Occipital lobe (tissue), 1 donor: ENCODE measurements at regions not wholly inside any gene's neighbourhood (a gene's known extent, or its start where the extent isn't known, plus 50 kb on each side); places are given as distances from the start of the nearest gene placed in this dataset.
"Not testable (repeated sequence)": the region's sequence is repeated elsewhere in the genome, so short reads cannot be mapped to it uniquely, and the experiment has no call there.

ENCODE experiments used
- DNase-seq: peaks from one replicate; lab custom pipeline; 2025; lab: John Stamatoyannopoulos, UW

DNA sequence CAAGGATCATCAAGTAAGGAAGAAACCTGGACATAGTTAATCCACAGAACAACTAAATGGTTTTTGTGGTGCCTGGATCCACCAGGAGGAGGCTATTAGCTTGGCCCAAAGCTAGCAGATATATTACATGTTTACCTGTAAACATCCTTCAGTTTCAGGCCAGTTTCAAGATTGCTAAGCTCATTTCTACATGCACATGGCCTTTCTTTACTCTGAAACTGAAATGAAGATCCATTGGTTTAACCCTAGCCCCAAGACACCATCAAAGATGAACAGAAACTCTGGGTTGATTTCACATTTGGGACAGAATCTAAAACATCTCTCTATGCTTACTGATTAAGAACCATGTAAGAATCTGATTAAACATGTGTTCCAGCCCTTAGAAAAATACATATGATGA lies 611.8 kb downstream of the TLE1 start:
- DNase-seq = no peak

DNA sequence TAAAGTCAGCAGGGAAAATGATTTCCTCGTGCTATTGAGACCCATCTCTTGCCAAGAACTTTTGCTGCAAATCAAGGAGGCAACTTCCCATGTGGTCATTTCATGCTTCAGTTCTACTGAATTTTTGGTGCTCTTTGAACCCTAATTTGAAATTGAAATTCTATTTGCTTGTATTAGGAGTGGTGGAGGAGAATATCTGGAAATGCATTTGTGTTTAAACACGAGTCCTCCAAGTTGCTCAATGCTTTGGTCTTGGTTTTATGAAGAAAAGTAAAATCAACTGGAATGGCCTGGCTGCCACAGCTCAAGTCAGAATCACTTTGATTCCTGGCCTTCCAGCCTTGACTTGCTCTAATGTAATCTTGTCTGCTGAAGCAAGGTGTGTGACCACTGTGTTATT lies 613.2 kb downstream of the TLE1 start:
- DNase-seq = no peak

DNA sequence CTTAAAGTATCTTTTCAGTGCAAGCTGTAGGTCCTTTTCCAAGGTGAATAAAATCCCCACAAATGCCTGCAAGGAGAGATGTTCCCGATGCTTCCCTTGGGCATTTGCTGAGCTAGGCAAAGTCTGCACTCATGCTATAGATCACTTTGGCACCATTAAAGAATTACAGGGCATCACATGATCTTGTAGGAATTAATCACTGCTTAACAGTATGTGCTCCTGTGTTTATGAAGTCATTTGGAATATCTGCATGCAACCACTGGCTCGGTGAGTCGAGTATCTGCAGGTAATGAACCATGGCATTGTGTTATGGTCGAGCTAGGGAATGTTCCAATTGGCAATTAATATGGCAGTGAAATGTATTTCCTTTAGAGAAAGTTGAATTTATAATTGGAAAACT lies 615.1 kb downstream of the TLE1 start:
- DNase-seq = no peak

DNA sequence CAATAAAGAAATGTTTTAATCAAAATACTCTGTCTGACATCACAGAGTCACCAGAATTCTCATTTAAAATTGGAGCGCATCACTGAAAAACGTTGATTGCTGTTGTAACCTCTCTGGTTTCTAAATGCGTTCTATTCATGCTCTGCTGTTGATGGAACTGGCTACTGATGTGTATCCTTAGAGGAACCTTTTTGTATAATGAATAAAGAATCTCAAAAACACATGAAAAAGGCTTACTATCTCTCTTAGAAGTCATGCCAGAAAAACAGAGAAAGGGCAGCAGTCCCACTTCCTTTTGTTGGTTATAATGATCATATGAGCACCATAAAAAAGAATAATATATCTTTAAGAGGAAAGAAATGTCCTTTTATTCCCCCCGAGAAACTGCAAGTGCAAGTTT lies 615.5 kb downstream of the TLE1 start:
- no peak for DNase-seq

GRCh38 chr9:81072758-81073157 lies 616.6 kb downstream of the TLE1 start:
- DNase-seq = no peak

DNA sequence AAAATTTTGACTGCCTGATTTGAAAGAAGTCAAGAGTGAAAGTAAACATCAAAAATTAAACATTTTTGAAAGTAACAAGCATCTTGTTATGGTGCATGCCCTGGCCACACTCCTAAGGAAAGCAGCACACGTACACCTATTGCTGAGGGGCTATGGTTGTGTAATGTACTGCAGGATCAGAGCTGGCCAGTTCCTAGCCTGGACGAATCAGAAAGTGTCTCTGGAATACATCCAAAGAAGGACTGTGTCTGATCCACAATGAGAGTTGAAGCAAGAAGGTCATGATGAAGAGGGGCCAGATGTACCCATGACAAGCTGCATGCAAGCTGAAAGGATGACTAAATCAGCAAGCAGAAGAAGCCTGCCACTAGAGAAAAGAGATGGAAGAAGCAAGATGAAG lies 618.2 kb downstream of the TLE1 start:
- DNase-seq = no peak

DNA sequence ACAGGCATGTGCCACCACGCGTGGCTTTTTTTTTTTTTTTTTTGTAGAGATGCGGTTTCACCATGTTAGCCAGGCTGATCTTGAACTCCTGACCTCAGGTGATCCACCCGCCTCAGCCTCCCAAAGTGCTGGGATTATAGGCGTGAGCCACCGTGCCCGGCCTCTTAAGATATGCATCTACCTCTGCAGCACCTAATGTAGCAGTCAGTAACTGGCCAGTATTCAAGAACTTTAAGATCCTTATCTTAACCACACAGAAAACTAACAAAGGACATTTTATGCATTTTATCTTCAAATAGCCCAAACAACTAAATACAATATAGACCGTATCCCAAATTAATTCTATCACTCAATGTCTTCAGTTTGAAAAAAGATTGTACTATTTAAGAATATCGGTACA lies 618.7 kb downstream of the TLE1 start:
- DNase-seq = no peak

GRCh38 chr9:81069923-81070322 lies 619.4 kb downstream of the TLE1 start:
- DNase-seq = no peak

GRCh38 chr9:81069038-81069795 lies 620.1 kb downstream of the TLE1 start:
- no peak for DNase-seq

DNA sequence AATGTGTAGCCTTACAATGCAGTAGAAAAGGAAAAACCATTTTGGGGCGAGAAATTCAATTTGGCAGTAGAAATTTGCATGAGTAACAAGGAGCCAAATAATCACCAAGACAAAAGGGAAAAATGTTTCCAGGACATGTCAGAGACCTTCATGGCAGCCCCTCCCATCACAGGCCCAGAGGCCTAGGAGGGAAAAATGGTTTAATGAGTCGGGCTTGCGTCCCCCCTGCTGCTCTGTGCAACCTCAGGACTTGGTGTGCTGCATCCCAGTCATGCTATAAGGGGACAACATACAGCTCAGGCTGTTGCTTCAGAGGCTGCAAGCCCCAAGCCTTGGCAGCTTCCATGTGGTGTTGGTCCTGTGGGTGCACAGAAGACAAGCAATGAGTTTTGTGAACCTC lies 626.4 kb downstream of the TLE1 start:
- not testable (repeated sequence) for DNase-seq

GRCh38 chr9:81058782-81059181 lies 630.6 kb downstream of the TLE1 start:
- DNase-seq = no peak

DNA sequence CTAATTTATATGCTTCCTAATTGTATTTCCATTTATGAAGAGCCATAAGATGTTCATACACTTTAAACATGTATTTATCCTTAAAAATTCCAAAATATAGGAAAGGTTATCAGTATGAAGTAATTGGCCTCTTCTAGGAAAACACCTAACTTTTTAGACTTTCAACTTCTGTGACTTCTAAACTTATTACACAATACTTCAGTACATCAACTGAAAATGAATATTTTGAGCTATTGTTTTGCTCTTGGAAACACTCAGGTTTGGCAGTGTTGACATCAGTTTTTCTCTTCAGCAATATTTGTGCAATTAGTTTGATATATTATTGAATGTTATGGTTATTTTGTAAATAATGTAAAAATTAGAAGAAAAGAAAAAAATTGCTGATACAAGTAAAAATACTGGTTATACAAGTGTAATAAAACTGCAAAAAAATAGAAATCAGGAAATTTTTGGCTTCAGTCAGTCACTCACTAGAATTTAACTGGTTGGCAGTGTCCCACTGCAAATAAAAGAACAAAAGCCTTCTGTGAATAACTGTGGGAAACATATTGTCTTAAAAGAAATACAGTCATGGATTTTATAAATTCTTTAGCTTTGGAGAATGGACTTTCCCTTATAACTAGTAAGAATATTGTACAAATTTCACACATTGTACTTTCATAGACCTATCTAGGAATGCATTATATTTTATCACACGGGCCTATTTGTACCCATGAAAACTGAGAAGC lies 635.9 kb downstream of the TLE1 start:
- no peak for DNase-seq

GRCh38 chr9:81052846-81053245 lies 636.5 kb downstream of the TLE1 start:
- no peak for DNase-seq

DNA sequence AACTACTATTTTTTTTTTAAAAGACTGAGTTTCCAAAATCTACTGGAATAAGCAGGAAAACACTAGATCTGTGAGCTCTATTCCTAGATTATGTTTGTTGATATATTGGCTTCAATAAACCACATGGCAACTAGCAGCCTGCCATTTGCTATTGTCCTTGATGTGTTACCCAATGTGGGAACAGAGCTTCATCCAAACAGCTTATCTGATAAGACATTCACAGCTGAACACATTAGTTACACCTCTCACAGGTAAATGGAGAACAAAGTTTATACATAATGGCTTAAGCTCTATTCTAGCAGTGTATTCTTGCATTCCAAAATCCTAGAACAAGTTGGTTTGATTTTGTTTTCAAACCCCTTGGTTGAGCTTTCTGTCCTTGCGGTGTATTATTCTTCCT lies 642.1 kb downstream of the TLE1 start:
- DNase-seq = no peak

DNA sequence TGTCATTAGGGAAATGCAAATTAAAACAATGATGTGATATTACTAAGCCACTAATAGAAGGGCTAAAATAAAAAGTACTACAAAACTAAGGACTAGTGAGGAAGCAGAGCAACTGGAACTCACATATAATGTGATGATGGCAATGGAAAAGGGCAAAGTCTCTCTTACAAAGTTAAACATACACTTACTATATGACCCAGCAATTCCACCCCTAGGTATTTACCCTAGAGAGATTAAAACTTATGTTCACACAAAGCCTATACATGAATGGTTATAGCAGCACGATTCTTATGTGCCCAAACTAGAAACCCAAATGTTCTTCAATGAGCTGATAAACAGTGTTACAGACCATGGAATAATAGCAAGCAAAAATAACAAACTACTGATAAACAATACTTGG lies 643.7 kb downstream of the TLE1 start:
- DNase-seq = no peak

DNA sequence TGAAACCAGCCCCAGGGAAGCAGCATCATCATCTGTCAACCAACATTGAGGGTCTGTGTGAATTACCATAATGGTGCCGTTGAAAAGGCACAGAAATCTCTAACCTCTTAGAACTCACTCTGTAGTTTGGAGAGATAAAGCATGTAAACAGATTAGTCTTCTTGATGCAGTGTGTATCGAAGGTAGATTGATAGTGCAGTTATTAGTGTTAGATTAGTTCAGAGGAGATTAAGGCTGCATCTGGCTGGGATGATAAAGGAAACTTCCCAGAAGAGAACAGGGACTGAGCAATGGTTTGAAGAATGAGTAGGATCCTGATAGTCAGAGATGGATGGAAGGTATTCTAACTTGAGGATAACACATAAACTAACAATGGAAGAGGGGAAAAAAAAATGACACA lies 651.5 kb downstream of the TLE1 start:
- DNase-seq = no peak

DNA sequence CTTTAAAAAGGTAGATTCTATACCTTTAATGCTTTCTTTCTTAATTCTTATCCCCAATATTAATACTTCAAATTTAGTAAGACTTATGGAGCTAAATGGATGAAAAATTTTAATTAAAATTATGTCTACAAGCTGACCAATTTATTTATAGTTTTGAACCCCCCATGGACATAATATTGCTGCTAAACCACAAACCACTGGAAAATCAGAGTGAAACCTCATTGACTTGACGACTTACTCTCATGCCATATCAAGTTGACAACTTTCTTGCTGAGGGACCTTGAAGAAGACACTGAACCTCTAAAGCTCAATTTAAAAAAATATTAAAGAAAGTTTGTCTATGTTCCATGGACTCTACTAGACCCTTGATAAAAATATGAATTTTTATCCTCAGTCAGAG lies 653.7 kb downstream of the TLE1 start:
- no peak for DNase-seq

DNA sequence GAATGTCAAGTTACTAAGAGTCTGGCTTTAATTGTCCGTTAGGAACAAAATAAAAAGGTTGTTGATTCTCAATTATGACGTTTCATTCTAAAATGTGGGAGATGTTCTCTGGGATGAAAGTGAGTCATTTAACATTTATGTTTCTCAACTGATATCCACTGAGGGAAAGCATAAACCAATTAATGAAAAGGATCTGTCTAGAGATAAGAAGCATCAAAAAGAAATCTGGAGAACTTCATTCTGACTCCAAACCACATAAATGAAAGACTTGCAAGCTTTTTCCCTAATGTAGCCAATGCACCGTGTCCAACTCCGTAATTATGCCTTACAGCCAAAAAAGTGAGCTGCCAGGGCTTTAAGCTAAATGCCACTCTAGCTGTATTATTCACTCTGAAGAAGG lies 654.2 kb downstream of the TLE1 start:
- DNase-seq = no peak

GRCh38 chr9:81032831-81033230 lies 656.5 kb downstream of the TLE1 start:
- no peak for DNase-seq

DNA sequence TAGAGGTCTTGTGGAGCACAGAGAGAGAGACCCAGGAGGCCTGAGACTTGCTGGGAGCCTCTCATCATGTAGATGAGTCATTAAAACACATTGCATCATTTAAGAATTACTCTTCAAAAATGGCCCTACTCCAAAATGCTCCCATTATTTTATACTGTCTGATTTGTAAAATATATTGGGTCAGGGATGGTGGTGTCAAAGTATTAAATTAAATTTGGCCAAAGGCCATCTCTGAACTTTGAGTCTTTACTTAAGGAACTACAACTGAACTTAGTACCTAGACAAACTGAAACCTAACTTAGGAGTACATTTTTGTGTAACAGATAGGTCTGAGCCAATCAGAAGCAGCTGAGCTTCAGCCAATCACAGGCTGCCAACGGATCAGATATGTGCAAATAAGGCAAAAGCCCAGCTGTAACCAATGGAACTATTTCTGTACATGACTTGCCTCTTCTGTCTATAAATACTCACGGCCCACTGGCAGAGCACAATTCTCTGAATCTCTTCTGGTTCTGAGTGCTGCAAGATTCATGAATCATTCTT lies 657.2 kb downstream of the TLE1 start:
- DNase-seq = peak; percentile 8

- DNase-seq = no peak
Observed at GRCh38 chr9:81031422-81032029, 657.8 kb downstream of the TLE1 start.

- DNase-seq = no peak
Observed at GRCh38 chr9:81030027-81030426, 659.3 kb downstream of the TLE1 start.

DNA sequence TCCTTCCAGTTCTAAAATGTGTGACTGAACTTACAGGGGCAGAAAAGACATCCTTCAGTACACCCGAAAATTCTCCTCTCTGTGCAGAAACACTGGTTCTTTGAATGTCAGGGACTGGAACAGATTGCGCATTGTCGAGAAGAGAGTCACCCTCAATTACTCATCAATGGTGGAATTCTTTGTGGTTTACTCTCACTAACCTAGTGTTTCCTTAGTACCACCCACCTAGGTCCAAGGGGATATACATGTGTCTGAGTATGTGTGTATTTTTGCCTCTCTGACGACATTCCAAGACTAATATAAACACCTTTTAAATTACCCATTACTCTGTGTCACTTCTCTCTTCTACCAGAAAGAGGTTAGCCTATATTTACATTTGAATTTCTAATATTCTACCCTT lies 660.8 kb downstream of the TLE1 start:
- no peak for DNase-seq
